ENCODE measurements at regions not wholly inside any gene's neighbourhood (a gene's known extent, or its start where the extent isn't known, plus 50 kb on each side); places are given as distances from the start of the nearest gene placed in this dataset.

DNA sequence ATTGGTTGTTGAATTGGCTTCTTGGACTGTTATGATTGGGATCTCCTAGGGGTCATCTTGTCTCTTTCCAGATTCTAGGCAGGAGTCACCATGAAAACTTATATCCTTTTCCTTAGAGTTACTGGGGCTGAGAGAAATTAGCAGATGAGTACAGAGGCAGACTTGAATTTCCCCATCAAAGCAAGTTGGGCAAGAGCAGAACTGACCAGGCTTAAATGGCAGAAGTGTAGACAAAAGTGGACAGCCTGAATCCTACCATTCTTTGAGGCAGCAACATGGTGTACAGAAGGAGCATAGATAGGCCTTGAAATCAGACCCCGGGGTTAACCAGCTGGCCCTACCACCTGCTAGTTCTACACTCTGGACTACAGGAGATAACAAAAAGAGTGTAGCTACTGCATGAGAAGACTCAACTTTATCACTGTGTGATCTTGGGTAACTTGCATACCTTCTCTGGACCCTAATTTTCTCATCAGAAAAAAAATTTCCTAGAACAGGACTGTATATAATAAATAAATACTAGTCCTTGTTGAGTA lies 427.4 kb upstream of the CADM1 start:
- DNase-seq (ENCODE audit: low spot score in 2 of 2), result no peak
- H3K4me1 ChIP-seq, result peaks cover 5% of the 10 kb centered on the region
- H3K27me3 ChIP-seq, result no peaks in the 10 kb centered on the region
- no peak overlapping the region for H3K27ac ChIP-seq
- TF ChIP-seq EP300 (IDR thresholded peaks at IDR 0.05) (no peak), POLR2A (IDR thresholded peaks at IDR 0.05) (no peak), POLR2AphosphoS5 (IDR thresholded peaks at IDR 0.05) (no peak)
- TF ChIP-seq, protein P1, sequence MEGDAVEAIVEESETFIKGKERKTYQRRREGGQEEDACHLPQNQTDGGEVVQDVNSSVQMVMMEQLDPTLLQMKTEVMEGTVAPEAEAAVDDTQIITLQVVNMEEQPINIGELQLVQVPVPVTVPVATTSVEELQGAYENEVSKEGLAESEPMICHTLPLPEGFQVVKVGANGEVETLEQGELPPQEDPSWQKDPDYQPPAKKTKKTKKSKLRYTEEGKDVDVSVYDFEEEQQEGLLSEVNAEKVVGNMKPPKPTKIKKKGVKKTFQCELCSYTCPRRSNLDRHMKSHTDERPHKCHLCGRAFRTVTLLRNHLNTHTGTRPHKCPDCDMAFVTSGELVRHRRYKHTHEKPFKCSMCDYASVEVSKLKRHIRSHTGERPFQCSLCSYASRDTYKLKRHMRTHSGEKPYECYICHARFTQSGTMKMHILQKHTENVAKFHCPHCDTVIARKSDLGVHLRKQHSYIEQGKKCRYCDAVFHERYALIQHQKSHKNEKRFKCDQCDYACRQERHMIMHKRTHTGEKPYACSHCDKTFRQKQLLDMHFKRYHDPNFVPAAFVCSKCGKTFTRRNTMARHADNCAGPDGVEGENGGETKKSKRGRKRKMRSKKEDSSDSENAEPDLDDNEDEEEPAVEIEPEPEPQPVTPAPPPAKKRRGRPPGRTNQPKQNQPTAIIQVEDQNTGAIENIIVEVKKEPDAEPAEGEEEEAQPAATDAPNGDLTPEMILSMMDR (IDR thresholded peaks at IDR 0.05), result no peak
- no peaks in the 10 kb centered on the region for H3K36me3 ChIP-seq
- H3K9me3 ChIP-seq, result no peaks in the 10 kb centered on the region
- no peak overlapping the region for H3K4me3 ChIP-seq
- 91% methylated on average over 1 of the region's 1 CpG for WGBS

DNA sequence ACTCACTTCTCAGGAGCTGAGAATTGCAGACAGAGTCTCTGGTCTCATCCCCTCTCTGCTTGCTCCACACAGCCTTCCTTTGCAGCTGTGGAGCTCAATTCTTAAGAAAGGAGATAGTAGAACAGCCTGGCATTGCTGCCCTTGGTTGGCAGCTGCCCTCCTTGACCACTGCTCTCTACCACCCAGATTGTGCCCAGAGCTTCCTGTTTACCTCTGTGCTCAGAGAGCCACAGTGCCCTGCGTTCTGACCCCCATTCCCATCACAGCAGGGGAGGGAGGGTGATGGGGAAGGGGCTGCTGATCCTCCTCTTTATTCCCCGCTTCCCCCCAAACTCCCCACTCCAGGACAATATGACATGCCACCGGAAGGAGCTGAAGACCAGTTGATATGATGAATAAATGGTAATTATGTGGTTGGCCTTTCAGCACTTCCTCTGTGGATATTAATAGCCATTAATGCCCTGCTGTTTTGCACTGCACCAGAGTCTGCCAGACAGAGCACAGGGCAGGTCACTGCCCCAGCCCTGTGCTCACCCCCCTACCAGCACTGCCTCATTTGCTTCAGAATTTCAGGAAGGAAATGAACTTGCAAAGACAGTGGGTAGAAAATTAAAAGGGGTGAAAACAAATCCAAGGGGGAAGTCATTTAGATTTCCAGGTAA lies 426.8 kb upstream of the CADM1 start:
- Histone ChIP-seq H3K36me3 (no peaks in the 10 kb centered on the region), H3K9me3 (no peaks in the 10 kb centered on the region), H3K4me1 (peaks cover 5% of the 10 kb centered on the region), H3K27ac (no peak overlapping the region), H3K4me3 (no peak overlapping the region), H3K27me3 (no peaks in the 10 kb centered on the region)
- TF ChIP-seq POLR2A (IDR thresholded peaks at IDR 0.05) (no peak), POLR2AphosphoS5 (IDR thresholded peaks at IDR 0.05) (no peak), EP300 (IDR thresholded peaks at IDR 0.05) (no peak)
- TF ChIP-seq, protein P1 (IDR thresholded peaks at IDR 0.05), result no peak
- WGBS, result 37% methylated on average over 3 of the region's 3 CpGs
- DNase-seq (ENCODE audit: low spot score in 2 of 2), result no peak

DNA sequence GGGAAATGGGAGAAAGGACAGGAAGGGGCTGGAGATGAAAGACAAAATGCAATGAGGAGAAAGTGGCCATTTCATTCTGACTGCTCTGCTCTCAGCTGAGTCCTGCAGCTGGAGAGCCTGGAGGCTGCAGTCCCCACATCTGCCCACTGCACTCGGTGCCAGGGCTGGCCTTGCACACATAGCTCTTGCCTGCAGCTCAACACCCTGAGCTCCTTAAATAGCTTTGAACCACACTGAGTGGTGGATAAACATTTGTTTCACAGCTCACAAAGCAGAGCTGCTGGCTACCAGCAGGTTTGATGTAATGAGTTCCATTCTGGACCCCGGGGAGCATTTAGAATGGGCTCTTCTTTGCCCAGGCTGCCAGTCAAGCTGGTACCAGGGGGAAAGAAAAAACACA lies 426.1 kb upstream of the CADM1 start:
- Histone ChIP-seq H3K9me3 (no peaks in the 10 kb centered on the region), H3K4me1 (peaks cover 5% of the 10 kb centered on the region), H3K4me3 (no peak overlapping the region), H3K27me3 (no peaks in the 10 kb centered on the region), H3K36me3 (no peaks in the 10 kb centered on the region), H3K27ac (no peak overlapping the region)
- WGBS, result 53% methylated on average over 2 of the region's 2 CpGs
- TF ChIP-seq POLR2AphosphoS5 (IDR thresholded peaks at IDR 0.05) (no peak), POLR2A (IDR thresholded peaks at IDR 0.05) (no peak), EP300 (IDR thresholded peaks at IDR 0.05) (no peak)
- TF ChIP-seq, protein P1 (IDR thresholded peaks at IDR 0.05), result no peak
- DNase-seq (ENCODE audit: low spot score in 2 of 2), result no peak

DNA sequence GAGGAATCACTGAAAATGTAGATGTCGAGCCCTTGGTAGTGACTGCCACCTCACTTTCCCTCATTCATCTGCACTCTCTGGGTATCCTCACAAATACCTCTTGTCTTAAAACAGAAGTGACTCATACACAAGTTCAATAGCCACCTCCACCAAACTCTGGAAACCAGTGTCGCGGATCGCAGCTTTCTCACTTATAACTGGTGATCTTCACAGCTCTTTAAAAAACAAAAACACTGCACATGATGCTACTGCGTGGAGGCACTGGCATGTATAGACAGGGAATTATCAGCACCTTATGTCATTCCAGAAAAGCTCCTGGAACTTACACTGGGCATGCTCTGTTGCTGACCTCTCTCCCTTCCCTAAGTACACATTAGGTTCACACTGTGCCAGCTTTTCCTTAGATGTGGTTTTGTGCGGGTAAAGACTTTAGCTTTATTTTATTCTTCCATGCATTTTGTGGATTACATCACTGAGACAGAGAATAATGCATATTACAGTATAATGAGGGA lies 425.5 kb upstream of the CADM1 start:
- H3K36me3 ChIP-seq, result no peaks in the 10 kb centered on the region
- H3K27ac ChIP-seq, result no peak overlapping the region
- TF ChIP-seq POLR2A (IDR thresholded peaks at IDR 0.05) (no peak), EP300 (IDR thresholded peaks at IDR 0.05) (no peak), POLR2AphosphoS5 (IDR thresholded peaks at IDR 0.05) (no peak)
- TF ChIP-seq, protein P1 (IDR thresholded peaks at IDR 0.05), result no peak
- no peak overlapping the region for H3K4me3 ChIP-seq
- no peak for DNase-seq (ENCODE audit: low spot score in 2 of 2)
- H3K4me1 ChIP-seq, result peaks cover 5% of the 10 kb centered on the region
- no peaks in the 10 kb centered on the region for H3K27me3 ChIP-seq
- H3K9me3 ChIP-seq, result no peaks in the 10 kb centered on the region
- 79% methylated on average over 6 of the region's 6 CpGs for WGBS

DNA sequence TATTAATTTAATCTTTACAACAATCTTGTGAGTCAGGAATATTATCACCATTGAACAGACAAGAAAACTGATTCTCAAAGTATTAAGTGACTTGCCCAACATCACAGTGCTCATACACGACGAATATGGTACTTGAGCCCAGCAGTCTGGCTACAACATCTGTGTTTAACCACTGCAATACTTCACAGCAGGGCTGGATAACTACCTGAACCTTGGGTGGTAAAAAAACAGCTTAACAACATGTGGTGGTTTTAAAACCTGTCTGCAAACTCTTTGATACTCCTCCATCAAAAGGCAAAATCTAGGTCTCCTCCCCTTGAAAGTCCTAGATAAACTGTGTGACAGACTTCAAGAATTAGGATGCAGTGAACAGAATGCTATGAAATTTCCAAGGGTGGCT lies 424.6 kb upstream of the CADM1 start:
- no peaks in the 10 kb centered on the region for H3K36me3 ChIP-seq
- no peaks in the 10 kb centered on the region for H3K9me3 ChIP-seq
- H3K4me1 ChIP-seq, result peaks cover 5% of the 10 kb centered on the region
- H3K27me3 ChIP-seq, result no peaks in the 10 kb centered on the region
- 80% methylated on average over 2 of the region's 2 CpGs for WGBS
- no peak overlapping the region for H3K27ac ChIP-seq
- DNase-seq (ENCODE audit: low spot score in 2 of 2), result no peak
- TF ChIP-seq POLR2A (IDR thresholded peaks at IDR 0.05), result no peak
- TF ChIP-seq EP300 (IDR thresholded peaks at IDR 0.05), result no peak
- TF ChIP-seq, protein P1 (IDR thresholded peaks at IDR 0.05), result no peak
- TF ChIP-seq POLR2AphosphoS5 (IDR thresholded peaks at IDR 0.05), result no peak
- H3K4me3 ChIP-seq, result no peak overlapping the region

Measured in suprapubic skin (tissue), 4 donors.